ENCODE measurements at regions not wholly inside any gene's neighbourhood (a gene's known extent, or its start where the extent isn't known, plus 50 kb on each side); places are given as distances from the start of the nearest gene placed in this dataset.
"Not testable (repeated sequence)": the region's sequence is repeated elsewhere in the genome, so short reads cannot be mapped to it uniquely, and the experiment has no call there.

GRCh38 chr9:78972303-78972999 lies 599.3 kb upstream of the TLE4 start:
- no peaks in the 10 kb centered on the region for H3K27me3 ChIP-seq
- 0 out of 2 replicates have a peak, but pooled peaks cover 9% of the 10 kb centered on the region for H3K9me3 ChIP-seq (replicated peaks)
- DNase-seq = peak in 1 of 2 experiments; percentile 37
- H3K4me3 ChIP-seq = no peak overlapping the region
- peak overlapping the region; percentile 27; the same call in 1 of the 2 replicates for H3K27ac ChIP-seq
- H3K36me3 ChIP-seq = no peaks in the 10 kb centered on the region
- peaks cover 26% of the 10 kb centered on the region for H3K4me1 ChIP-seq

- Histone ChIP-seq H3K27me3 (no peaks in the 10 kb centered on the region), H3K4me1 (peaks cover 26% of the 10 kb centered on the region), H3K27ac (no peak overlapping the region), H3K4me3 (no peak overlapping the region), H3K9me3 (replicated peaks) (0 out of 2 replicates have a peak, but pooled peaks cover 9% of the 10 kb centered on the region), H3K36me3 (no peaks in the 10 kb centered on the region)
- peak in 1 of 2 experiments; percentile 51 for DNase-seq
Observed at GRCh38 chr9:78973907-78974306, 597.9 kb upstream of the TLE4 start.

- H3K36me3 ChIP-seq = no peaks in the 10 kb centered on the region
- H3K4me3 ChIP-seq = no peak overlapping the region
- no peak overlapping the region for H3K27ac ChIP-seq
- no peak for DNase-seq
- H3K9me3 ChIP-seq (replicated peaks) = no peaks in the 10 kb centered on the region
- peaks cover 6% of the 10 kb centered on the region for H3K4me1 ChIP-seq
- H3K27me3 ChIP-seq = no peaks in the 10 kb centered on the region
Observed at GRCh38 chr9:78982849-78983248, 588.9 kb upstream of the TLE4 start.

GRCh38 chr9:78985084-78985738 lies 586.6 kb upstream of the TLE4 start:
- Histone ChIP-seq H3K27me3 (no peaks in the 10 kb centered on the region), H3K9me3 (replicated peaks) (no peaks in the 10 kb centered on the region), H3K4me3 (no peak overlapping the region), H3K36me3 (no peaks in the 10 kb centered on the region), H3K27ac (no peak overlapping the region), H3K4me1 (peaks cover 6% of the 10 kb centered on the region)
- DNase-seq = no peak

- peaks cover 6% of the 10 kb centered on the region for H3K4me1 ChIP-seq
- no peaks in the 10 kb centered on the region for H3K9me3 ChIP-seq (replicated peaks)
- H3K27ac ChIP-seq = no peak overlapping the region
- DNase-seq = no peak
- no peaks in the 10 kb centered on the region for H3K36me3 ChIP-seq
- H3K4me3 ChIP-seq = no peak overlapping the region
- H3K27me3 ChIP-seq = no peaks in the 10 kb centered on the region
Observed at GRCh38 chr9:78986446-78986845, 585.3 kb upstream of the TLE4 start.

GRCh38 chr9:78989031-78989658 lies 582.6 kb upstream of the TLE4 start:
- no peak for DNase-seq
- no peak overlapping the region for H3K27ac ChIP-seq
- no peak overlapping the region for H3K4me3 ChIP-seq
- no peaks in the 10 kb centered on the region for H3K9me3 ChIP-seq (replicated peaks)
- no peaks in the 10 kb centered on the region for H3K36me3 ChIP-seq
- H3K27me3 ChIP-seq = no peaks in the 10 kb centered on the region
- H3K4me1 ChIP-seq = peaks cover 5% of the 10 kb centered on the region

- no peaks in the 10 kb centered on the region for H3K36me3 ChIP-seq
- peak; percentile 64 to 80 for DNase-seq
Observed at GRCh38 chr9:78994471-78994870, 577.3 kb upstream of the TLE4 start.

GRCh38 chr9:78994974-78995373 lies 576.8 kb upstream of the TLE4 start:
- not testable (repeated sequence) for H3K4me3 ChIP-seq; DNase-seq; H3K9me3 ChIP-seq (replicated peaks); H3K27me3 ChIP-seq; H3K36me3 ChIP-seq; H3K4me1 ChIP-seq
- peak overlapping the region; percentile 68 for H3K27ac ChIP-seq

More at GRCh38 chr9:78994471-78994870, 577.3 kb upstream of the TLE4 start:
- Histone ChIP-seq H3K4me3 (no peak overlapping the region), H3K9me3 (replicated peaks) (no peaks in the 10 kb centered on the region), H3K27me3 (no peaks in the 10 kb centered on the region), H3K27ac (peak overlapping the region; percentile 68), H3K4me1 (peaks cover 10% of the 10 kb centered on the region)

GRCh38 chr9:78997296-78997695 lies 574.5 kb upstream of the TLE4 start:
- H3K4me3 ChIP-seq = no peak overlapping the region
- peaks cover 10% of the 10 kb centered on the region for H3K4me1 ChIP-seq
- no peaks in the 10 kb centered on the region for H3K27me3 ChIP-seq
- no peak for DNase-seq
- H3K36me3 ChIP-seq = no peaks in the 10 kb centered on the region
- H3K9me3 ChIP-seq (replicated peaks) = no peaks in the 10 kb centered on the region
- H3K27ac ChIP-seq = no peak overlapping the region

GRCh38 chr9:79000230-79001002 lies 571.3 kb upstream of the TLE4 start:
- Histone ChIP-seq H3K4me3 (no peak overlapping the region), H3K27me3 (no peaks in the 10 kb centered on the region), H3K4me1 (no peaks in the 10 kb centered on the region), H3K27ac (no peak overlapping the region), H3K9me3 (replicated peaks) (no peaks in the 10 kb centered on the region), H3K36me3 (no peaks in the 10 kb centered on the region)
- no peak for DNase-seq

GRCh38 chr9:79001012-79001411 lies 570.8 kb upstream of the TLE4 start:
- Histone ChIP-seq H3K9me3 (replicated peaks) (peaks cover 2% of the 10 kb centered on the region; the same call in 1 of the 2 replicates), H3K4me1 (no peaks in the 10 kb centered on the region), H3K27ac (no peak overlapping the region), H3K27me3 (no peaks in the 10 kb centered on the region), H3K36me3 (no peaks in the 10 kb centered on the region), H3K4me3 (no peak overlapping the region)
- DNase-seq = no peak

GRCh38 chr9:79003514-79003913 lies 568.3 kb upstream of the TLE4 start:
- DNase-seq = no peak
- no peaks in the 10 kb centered on the region for H3K27me3 ChIP-seq
- no peak overlapping the region for H3K27ac ChIP-seq
- H3K36me3 ChIP-seq = no peaks in the 10 kb centered on the region
- no peak overlapping the region for H3K4me3 ChIP-seq
- no peaks in the 10 kb centered on the region for H3K4me1 ChIP-seq
- peaks cover 4% of the 10 kb centered on the region; the same call in 1 of the 2 replicates for H3K9me3 ChIP-seq (replicated peaks)

GRCh38 chr9:79004032-79004431 lies 567.7 kb upstream of the TLE4 start:
- Histone ChIP-seq H3K9me3 (replicated peaks) (peaks cover 4% of the 10 kb centered on the region; the same call in 1 of the 2 replicates), H3K27me3 (no peaks in the 10 kb centered on the region)

GRCh38 chr9:79006546-79006945 lies 565.2 kb upstream of the TLE4 start:
- no peaks in the 10 kb centered on the region for H3K36me3 ChIP-seq
- peaks cover 4% of the 10 kb centered on the region; the same call in 1 of the 2 replicates for H3K9me3 ChIP-seq (replicated peaks)
- no peak overlapping the region for H3K4me3 ChIP-seq
- H3K27me3 ChIP-seq = no peaks in the 10 kb centered on the region
- peaks cover 10% of the 10 kb centered on the region for H3K4me1 ChIP-seq
- no peak for DNase-seq
- no peak overlapping the region for H3K27ac ChIP-seq

More at GRCh38 chr9:79004032-79004431, 567.7 kb upstream of the TLE4 start:
- Histone ChIP-seq H3K4me3 (no peak overlapping the region), H3K36me3 (no peaks in the 10 kb centered on the region), H3K27ac (no peak overlapping the region), H3K4me1 (no peaks in the 10 kb centered on the region)
- no peak for DNase-seq
